WI38 (cell line): ENCODE measurements at regions not wholly inside any gene's neighbourhood (a gene's known extent, or its start where the extent isn't known, plus 50 kb on each side); places are given as distances from the start of the nearest gene placed in this dataset.

ENCODE experiments used
- H3K4me3 ChIP-seq: 2 replicates; pipeline ENCODE4 v1.5.1; 2011; ENCODE audit warnings: low read depth, mild to moderate bottlenecking, control low read depth, low read length
- TF ChIP-seq, protein P1 (sequence below): IDR thresholded peaks from 2 replicates; pipeline ENCODE4 v1.5.1; 2012; ENCODE audit warnings: low read depth, mild to moderate bottlenecking, control low read depth, low read length

GRCh38 chr20:57940868-57941522 is 231.2 kb upstream of the PMEPA1 start:
- no peak overlapping the region for H3K4me3 ChIP-seq
- TF ChIP-seq, protein P1, sequence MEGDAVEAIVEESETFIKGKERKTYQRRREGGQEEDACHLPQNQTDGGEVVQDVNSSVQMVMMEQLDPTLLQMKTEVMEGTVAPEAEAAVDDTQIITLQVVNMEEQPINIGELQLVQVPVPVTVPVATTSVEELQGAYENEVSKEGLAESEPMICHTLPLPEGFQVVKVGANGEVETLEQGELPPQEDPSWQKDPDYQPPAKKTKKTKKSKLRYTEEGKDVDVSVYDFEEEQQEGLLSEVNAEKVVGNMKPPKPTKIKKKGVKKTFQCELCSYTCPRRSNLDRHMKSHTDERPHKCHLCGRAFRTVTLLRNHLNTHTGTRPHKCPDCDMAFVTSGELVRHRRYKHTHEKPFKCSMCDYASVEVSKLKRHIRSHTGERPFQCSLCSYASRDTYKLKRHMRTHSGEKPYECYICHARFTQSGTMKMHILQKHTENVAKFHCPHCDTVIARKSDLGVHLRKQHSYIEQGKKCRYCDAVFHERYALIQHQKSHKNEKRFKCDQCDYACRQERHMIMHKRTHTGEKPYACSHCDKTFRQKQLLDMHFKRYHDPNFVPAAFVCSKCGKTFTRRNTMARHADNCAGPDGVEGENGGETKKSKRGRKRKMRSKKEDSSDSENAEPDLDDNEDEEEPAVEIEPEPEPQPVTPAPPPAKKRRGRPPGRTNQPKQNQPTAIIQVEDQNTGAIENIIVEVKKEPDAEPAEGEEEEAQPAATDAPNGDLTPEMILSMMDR: no peak

- TF ChIP-seq, protein P1: no peak
- no peak overlapping the region for H3K4me3 ChIP-seq
Measured at GRCh38 chr20:57940376-57940775, 230.6 kb upstream of the PMEPA1 start.

DNA sequence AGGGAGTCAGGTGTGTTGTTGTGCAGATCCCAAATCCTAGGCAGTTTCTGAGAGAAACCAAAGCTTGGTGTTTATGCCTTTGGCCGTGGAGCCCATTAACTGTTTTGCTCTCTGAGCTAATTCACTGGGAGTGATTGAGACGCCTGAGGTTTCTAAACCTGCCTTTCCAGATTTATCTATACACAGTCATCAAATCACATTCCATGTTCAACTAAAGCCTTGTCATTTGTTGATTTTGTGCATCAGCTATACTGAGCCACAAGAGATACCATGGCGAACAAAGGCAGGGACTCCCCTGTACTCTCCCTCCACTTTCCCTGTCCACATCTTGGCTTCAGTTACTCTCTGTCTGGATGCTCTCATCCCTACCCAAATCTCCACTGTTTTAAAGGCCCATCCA is 229.7 kb upstream of the PMEPA1 start:
- TF ChIP-seq, protein P1: no peak
- no peak overlapping the region for H3K4me3 ChIP-seq

- TF ChIP-seq, protein P1: no peak
- H3K4me3 ChIP-seq: no peak overlapping the region
Measured at GRCh38 chr20:57938158-57939108, 228.6 kb upstream of the PMEPA1 start.

GRCh38 chr20:57936636-57937385 is 227.0 kb upstream of the PMEPA1 start:
- no peak overlapping the region for H3K4me3 ChIP-seq
- TF ChIP-seq, protein P1: no peak

DNA sequence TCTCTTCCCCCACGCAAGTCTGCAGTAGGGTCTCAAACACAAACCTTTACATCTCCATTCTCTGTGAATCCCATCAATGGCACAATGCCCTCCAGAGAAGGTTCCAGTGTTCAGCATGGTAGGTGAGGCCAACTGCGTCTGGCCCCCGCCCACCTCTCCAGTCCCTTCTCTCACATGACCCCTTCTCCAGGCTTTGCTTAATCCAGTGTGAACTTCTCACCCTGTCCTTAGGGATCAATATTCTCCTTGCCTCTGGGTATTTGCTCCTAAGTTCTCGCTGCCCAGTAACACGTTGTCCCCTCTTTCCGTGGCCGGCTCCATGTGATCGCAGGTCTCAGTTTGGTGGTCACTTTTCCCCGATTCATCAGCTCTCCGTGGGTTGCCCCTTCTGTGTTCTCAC is 225.1 kb upstream of the PMEPA1 start:
- H3K4me3 ChIP-seq: no peak overlapping the region
- TF ChIP-seq, protein P1: no peak
